ENCODE measurements at regions not wholly inside any gene's neighbourhood (a gene's known extent, or its start where the extent isn't known, plus 50 kb on each side); places are given as distances from the start of the nearest gene placed in this dataset.
A peak's percentile ranks its signal among the peaks of the same experiment; 100 is the strongest.

DNA sequence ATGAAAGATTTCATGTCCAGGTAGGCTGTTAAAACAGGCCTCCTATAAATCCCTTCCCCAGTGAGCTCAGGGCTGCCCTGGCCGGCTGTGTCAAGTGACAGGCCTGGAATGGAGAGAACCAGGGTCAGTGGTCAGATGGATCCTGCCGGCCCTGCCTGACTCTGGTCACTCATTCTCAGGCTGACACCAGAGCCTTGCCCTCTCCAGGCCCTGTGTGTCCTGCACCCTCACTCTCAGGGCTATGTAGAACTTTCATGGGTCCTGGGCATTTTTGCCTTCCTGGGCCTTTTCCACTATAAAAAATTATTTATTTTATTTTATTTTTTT is 82.0 kb upstream of the RGPD5 start:
- Histone ChIP-seq H3K27ac (ENCODE audit: extremely low read depth, low read depth, low read length) (no peak overlapping the region), H3K36me3 (ENCODE audit: control insufficient read depth in 2 of 2, insufficient read depth in 1 of 2, low read length in 2 of 2) (no peaks in the 10 kb centered on the region), H3K9me3 (ENCODE audit: control insufficient read depth, insufficient read depth, low read depth, low read length) (no peaks in the 10 kb centered on the region), H3K4me1 (ENCODE audit: control insufficient read depth, insufficient read depth, low read length) (no peaks in the 10 kb centered on the region), H3K4me3 (ENCODE audit: low read depth, low read length) (no peak overlapping the region)
- POLR2A ChIA-PET, result no interaction called here
- TF ChIP-seq PRDM1 (tag by site-specific recombination; IDR thresholded peaks at IDR 0.05) (no peak), ZNF747 (tag by site-specific recombination; IDR thresholded peaks at IDR 0.05) (no peak), ZNF174 (tag by site-specific recombination; IDR thresholded peaks at IDR 0.05) (no peak), IKZF3 (tag by site-specific recombination; IDR thresholded peaks at IDR 0.05) (no peak), ZNF311 (tag by site-specific recombination; IDR thresholded peaks at IDR 0.05; ENCODE audit: borderline replicate concordance) (no peak)
- CTCF ChIA-PET, result interaction anchor here (0.6 kb wide), 1 partner anchor 168 kb away, joined by 3 read pairs; no protein-coding TSS in a partner anchor

DNA sequence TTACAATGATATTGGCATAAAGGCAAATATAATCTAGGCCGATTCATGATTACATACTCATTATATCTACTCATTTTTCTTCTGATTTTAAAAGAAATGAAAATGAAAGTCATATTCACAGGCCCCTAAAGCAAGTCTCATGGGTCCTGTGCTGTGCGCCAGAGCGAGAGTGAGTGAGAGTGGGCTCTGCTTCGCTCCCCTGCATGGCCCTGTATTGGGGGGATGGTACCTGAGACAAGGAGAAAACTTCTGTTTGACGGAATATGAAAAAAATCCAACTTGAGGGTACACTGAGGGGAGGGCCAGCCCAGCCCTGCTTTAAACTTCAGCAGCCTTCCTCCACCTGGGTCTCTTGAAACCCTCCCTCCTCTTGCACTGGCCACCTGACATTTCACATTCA is 81.4 kb upstream of the RGPD5 start:
- CTCF ChIA-PET, result interaction anchor here (3.3 kb wide), 1 partner anchor 168 kb away, joined by 33 read pairs; no protein-coding TSS in a partner anchor
- Histone ChIP-seq H3K4me1 (ENCODE audit: control insufficient read depth, insufficient read depth, low read length) (no peaks in the 10 kb centered on the region), H3K9me3 (ENCODE audit: control insufficient read depth, insufficient read depth, low read depth, low read length) (no peaks in the 10 kb centered on the region), H3K4me3 (ENCODE audit: low read depth, low read length) (no peak overlapping the region), H3K27ac (ENCODE audit: extremely low read depth, low read depth, low read length) (no peak overlapping the region), H3K36me3 (ENCODE audit: control insufficient read depth in 2 of 2, insufficient read depth in 1 of 2, low read length in 2 of 2) (no peaks in the 10 kb centered on the region)
- TF ChIP-seq ZNF518A (tag by site-specific recombination; conservative IDR thresholded peaks at IDR 0.05; ENCODE audit: low read depth) (no peak), ZNF791 (tag by site-specific recombination; IDR thresholded peaks at IDR 0.05) (no peak), ZNF138 (tag by site-specific recombination; IDR thresholded peaks at IDR 0.05; ENCODE audit: borderline replicate concordance) (no peak), ZNF394 (tag by site-specific recombination; IDR thresholded peaks at IDR 0.05; ENCODE audit: borderline replicate concordance) (no peak), ZNF830 (tag by site-specific recombination; IDR thresholded peaks at IDR 0.05; ENCODE audit: low read depth) (no peak)
- TF ChIP-seq, protein P1, sequence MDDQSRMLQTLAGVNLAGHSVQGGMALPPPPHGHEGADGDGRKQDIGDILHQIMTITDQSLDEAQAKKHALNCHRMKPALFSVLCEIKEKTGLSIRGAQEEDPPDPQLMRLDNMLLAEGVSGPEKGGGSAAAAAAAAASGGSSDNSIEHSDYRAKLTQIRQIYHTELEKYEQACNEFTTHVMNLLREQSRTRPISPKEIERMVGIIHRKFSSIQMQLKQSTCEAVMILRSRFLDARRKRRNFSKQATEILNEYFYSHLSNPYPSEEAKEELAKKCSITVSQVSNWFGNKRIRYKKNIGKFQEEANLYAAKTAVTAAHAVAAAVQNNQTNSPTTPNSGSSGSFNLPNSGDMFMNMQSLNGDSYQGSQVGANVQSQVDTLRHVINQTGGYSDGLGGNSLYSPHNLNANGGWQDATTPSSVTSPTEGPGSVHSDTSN (CRISPR knock-in tag; IDR thresholded peaks at IDR 0.05), result no peak
- POLR2A ChIA-PET, result no interaction called here

GRCh38 chr2:109715313-109715805 is 78.7 kb upstream of the RGPD5 start:
- no peak overlapping the region for H3K27ac ChIP-seq (ENCODE audit: extremely low read depth, low read depth, low read length)
- POLR2A ChIA-PET, result interaction anchor here (1.0 kb wide), 1 partner anchor 102 kb away, joined by 3 read pairs; the partner anchor contains the start of genes SEPTIN10 and SOWAHC
- H3K4me1 ChIP-seq (ENCODE audit: control insufficient read depth, insufficient read depth, low read length), result no peaks in the 10 kb centered on the region
- H3K36me3 ChIP-seq (ENCODE audit: control insufficient read depth in 2 of 2, insufficient read depth in 1 of 2, low read length in 2 of 2), result no peaks in the 10 kb centered on the region
- CTCF ChIA-PET, result interaction anchor here (0.7 to 3.3 kb wide), 12 partner anchors 8 to 179 kb away, joined by 3 to 33 read pairs (median 3); no protein-coding TSS in a partner anchor
- no peak overlapping the region for H3K4me3 ChIP-seq (ENCODE audit: low read depth, low read length)
- no peaks in the 10 kb centered on the region for H3K9me3 ChIP-seq (ENCODE audit: control insufficient read depth, insufficient read depth, low read depth, low read length)
- no peak for TF ChIP-seq ZNF223 (tag by site-specific recombination; IDR thresholded peaks at IDR 0.05)
- no peak for TF ChIP-seq YY2 (tag by site-specific recombination; IDR thresholded peaks at IDR 0.05)
- TF ChIP-seq, protein P2, sequence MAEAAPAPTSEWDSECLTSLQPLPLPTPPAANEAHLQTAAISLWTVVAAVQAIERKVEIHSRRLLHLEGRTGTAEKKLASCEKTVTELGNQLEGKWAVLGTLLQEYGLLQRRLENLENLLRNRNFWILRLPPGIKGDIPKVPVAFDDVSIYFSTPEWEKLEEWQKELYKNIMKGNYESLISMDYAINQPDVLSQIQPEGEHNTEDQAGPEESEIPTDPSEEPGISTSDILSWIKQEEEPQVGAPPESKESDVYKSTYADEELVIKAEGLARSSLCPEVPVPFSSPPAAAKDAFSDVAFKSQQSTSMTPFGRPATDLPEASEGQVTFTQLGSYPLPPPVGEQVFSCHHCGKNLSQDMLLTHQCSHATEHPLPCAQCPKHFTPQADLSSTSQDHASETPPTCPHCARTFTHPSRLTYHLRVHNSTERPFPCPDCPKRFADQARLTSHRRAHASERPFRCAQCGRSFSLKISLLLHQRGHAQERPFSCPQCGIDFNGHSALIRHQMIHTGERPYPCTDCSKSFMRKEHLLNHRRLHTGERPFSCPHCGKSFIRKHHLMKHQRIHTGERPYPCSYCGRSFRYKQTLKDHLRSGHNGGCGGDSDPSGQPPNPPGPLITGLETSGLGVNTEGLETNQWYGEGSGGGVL (tag by site-specific recombination; IDR thresholded peaks at IDR 0.05), result no peak
- TF ChIP-seq, protein P3, sequence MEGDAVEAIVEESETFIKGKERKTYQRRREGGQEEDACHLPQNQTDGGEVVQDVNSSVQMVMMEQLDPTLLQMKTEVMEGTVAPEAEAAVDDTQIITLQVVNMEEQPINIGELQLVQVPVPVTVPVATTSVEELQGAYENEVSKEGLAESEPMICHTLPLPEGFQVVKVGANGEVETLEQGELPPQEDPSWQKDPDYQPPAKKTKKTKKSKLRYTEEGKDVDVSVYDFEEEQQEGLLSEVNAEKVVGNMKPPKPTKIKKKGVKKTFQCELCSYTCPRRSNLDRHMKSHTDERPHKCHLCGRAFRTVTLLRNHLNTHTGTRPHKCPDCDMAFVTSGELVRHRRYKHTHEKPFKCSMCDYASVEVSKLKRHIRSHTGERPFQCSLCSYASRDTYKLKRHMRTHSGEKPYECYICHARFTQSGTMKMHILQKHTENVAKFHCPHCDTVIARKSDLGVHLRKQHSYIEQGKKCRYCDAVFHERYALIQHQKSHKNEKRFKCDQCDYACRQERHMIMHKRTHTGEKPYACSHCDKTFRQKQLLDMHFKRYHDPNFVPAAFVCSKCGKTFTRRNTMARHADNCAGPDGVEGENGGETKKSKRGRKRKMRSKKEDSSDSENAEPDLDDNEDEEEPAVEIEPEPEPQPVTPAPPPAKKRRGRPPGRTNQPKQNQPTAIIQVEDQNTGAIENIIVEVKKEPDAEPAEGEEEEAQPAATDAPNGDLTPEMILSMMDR (tag by site-specific recombination; IDR thresholded peaks at IDR 0.05), result peak; percentile 53; the same call in 1 of the 2 replicates
- TF ChIP-seq, protein P4, sequence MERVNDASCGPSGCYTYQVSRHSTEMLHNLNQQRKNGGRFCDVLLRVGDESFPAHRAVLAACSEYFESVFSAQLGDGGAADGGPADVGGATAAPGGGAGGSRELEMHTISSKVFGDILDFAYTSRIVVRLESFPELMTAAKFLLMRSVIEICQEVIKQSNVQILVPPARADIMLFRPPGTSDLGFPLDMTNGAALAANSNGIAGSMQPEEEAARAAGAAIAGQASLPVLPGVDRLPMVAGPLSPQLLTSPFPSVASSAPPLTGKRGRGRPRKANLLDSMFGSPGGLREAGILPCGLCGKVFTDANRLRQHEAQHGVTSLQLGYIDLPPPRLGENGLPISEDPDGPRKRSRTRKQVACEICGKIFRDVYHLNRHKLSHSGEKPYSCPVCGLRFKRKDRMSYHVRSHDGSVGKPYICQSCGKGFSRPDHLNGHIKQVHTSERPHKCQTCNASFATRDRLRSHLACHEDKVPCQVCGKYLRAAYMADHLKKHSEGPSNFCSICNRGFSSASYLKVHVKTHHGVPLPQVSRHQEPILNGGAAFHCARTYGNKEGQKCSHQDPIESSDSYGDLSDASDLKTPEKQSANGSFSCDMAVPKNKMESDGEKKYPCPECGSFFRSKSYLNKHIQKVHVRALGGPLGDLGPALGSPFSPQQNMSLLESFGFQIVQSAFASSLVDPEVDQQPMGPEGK (tag by site-specific recombination; IDR thresholded peaks at IDR 0.05), result no peak

Measured in HEK293 (cell line).